HCT116 (cell line): ENCODE measurements at regions not wholly inside any gene's neighbourhood (a gene's known extent, or its start where the extent isn't known, plus 50 kb on each side); places are given as distances from the start of the nearest gene placed in this dataset.

ENCODE experiments used
- ATAC-seq: fragments of 200-7000 bp; cut with Tn5 transposase; 2 replicates; pipeline ENCODE4 v1.9.1; 2020; ENCODE audit warnings: mild to moderate bottlenecking, moderate library complexity
- BruUV-seq: library from RNA; stranded (reverse); fragments of 400-500 nt; replicated peaks from 2 replicates; lab custom pipeline; 2021; lab: Mats Ljungman, UMichigan
- CTCF ChIA-PET: fragments of 300-600 bp; sonication (Branson Sonifier 250); formaldehyde crosslinking; loops from one replicate; lab custom pipeline; 2021; ENCODE audit warnings: antibody characterized with exemption; lab: Charles Lee
- POLR2A ChIA-PET: fragments of 300-600, 350-600 bp; sonication (Branson Sonifier 250); formaldehyde crosslinking; loops from one replicate; lab custom pipeline; 2021; ENCODE audit warnings: antibody characterized with exemption; lab: Charles Lee
- RAD21 ChIA-PET, 2 experiments: fragments of 300-600 bp; sonication (Branson Sonifier 250); formaldehyde crosslinking; loops; one replicate each; lab custom pipeline; 2023; ENCODE audit warnings: low total read pairs in 2 of 2; ENCODE audit not compliant: uncharacterized antibody in 2 of 2, unreplicated experiment in 2 of 2, low non-redundant PET in 1 of 2; lab: Charles Lee
- DNase-seq: peaks from one replicate; pipeline ENCODE4 v3.0.0-alpha.2; 2010; ENCODE audit warnings: low read depth, low spot score
- H2AFZ ChIP-seq: fragments of 200-600 bp; shearing (Covaris generic), sonication (generic); 2 replicates; pipeline ENCODE4 v1.6.1; 2017; ENCODE audit warnings: low read depth, mixed run types, mixed read lengths, antibody characterized with exemption, low read length; ENCODE audit not compliant: poor library complexity, severe bottlenecking
- H3K27ac ChIP-seq: 2 replicates; pipeline ENCODE4 v1.5.1; 2012; ENCODE audit warnings: low read depth, low read length
- H3K27me3 ChIP-seq: fragments of 200-600 bp; sonication (generic); 2 replicates; pipeline ENCODE4 v1.6.1; 2016; ENCODE audit warnings: mixed run types, low read length, mixed read lengths; ENCODE audit not compliant: insufficient read depth
- H3K36me3 ChIP-seq, 2 experiments: fragments of 200-500 bp in 1 of 2; fragments of 200-600 bp in 1 of 2; sonication (Bioruptor generic) in 1 of 2; sonication (generic) in 1 of 2; 2 replicates each; pipeline versions ENCODE4 v1.5.1 to v1.6.1; 2014 to 2016; ENCODE audit warnings: low read length in 2 of 2, inconsistent platforms in 1 of 2, mixed read lengths in 1 of 2, mixed run types in 1 of 2; ENCODE audit not compliant: insufficient read depth in 2 of 2, control insufficient read depth in 1 of 2
- H3K4me1 ChIP-seq, 2 experiments: fragments of 200-600 bp in 1 of 2; sonication (generic) in 1 of 2; 2 replicates each; pipeline versions ENCODE4 v1.5.1 to v1.6.1; 2012 to 2017; ENCODE audit warnings: low read length in 2 of 2, inconsistent platforms in 1 of 2, mild to moderate bottlenecking in 1 of 2, mixed read lengths in 1 of 2, mixed run types in 1 of 2, moderate library complexity in 1 of 2; ENCODE audit not compliant: insufficient read depth in 2 of 2, control insufficient read depth in 1 of 2
- H3K4me2 ChIP-seq: fragments of 200-600 bp; sonication (generic); 2 replicates; pipeline ENCODE4 v1.6.1; 2017; ENCODE audit warnings: mixed run types, low read length, mixed read lengths
- H3K4me3 ChIP-seq, 2 experiments: fragments of 200-600 bp in 1 of 2; sonication (generic) in 1 of 2; replicated peaks in 1 of 2; 2 replicates each; pipeline ENCODE4 v1.5.1; 2011 to 2016; ENCODE audit warnings: low read length in 2 of 2, control low read depth in 1 of 2, low read depth in 1 of 2, mild to moderate bottlenecking in 1 of 2, mixed read lengths in 1 of 2, mixed run types in 1 of 2
- H3K79me2 ChIP-seq: fragments of 200-600 bp; sonication (generic); 2 replicates; pipeline ENCODE4 v1.6.1; 2017; ENCODE audit warnings: mild to moderate bottlenecking, mixed run types, low read length, moderate library complexity, mixed read lengths; ENCODE audit not compliant: insufficient read depth
- H3K9ac ChIP-seq: fragments of 200-600 bp; sonication (generic); 2 replicates; pipeline ENCODE4 v1.6.1; 2016; ENCODE audit warnings: low read length, mixed read lengths
- H3K9me2 ChIP-seq: fragments of 200-600 bp; sonication (generic), shearing (Covaris generic); 2 replicates; pipeline ENCODE4 v1.6.1; 2017; ENCODE audit warnings: mixed run types, mild to moderate bottlenecking, moderate library complexity; ENCODE audit not compliant: insufficient read depth
- H3K9me3 ChIP-seq, 2 experiments: fragments of 200-500 bp in 1 of 2; fragments of 200-600 bp in 1 of 2; sonication (Bioruptor generic) in 1 of 2; sonication (generic) in 1 of 2; 2 replicates each; pipeline ENCODE4 v1.6.1; 2014 to 2017; ENCODE audit warnings: low read length in 2 of 2, mixed read lengths in 2 of 2, inconsistent platforms in 1 of 2, low read depth in 1 of 2, mild to moderate bottlenecking in 1 of 2, mixed run types in 1 of 2, moderate library complexity in 1 of 2; ENCODE audit not compliant: control insufficient read depth in 1 of 2, insufficient read depth in 1 of 2
- H4K20me1 ChIP-seq: fragments of 200-600 bp; sonication (generic), shearing (Covaris generic); 2 replicates; pipeline ENCODE4 v1.6.1; 2017; ENCODE audit warnings: mixed run types, mild to moderate bottlenecking, moderate library complexity; ENCODE audit not compliant: insufficient read depth
- CEBPB ChIP-seq: IDR thresholded peaks from 2 replicates; pipeline ENCODE4 v1.6.1; 2012; ENCODE audit warnings: low read depth
- CTCF ChIP-seq, 3 experiments: fragments of 200-600 bp in 1 of 3; sonication (generic) in 1 of 3; IDR thresholded peaks in 2 of 3; conservative IDR thresholded peaks in 1 of 3; 2 replicates each; pipeline ENCODE4 v1.5.1; 2012 to 2017; ENCODE audit warnings: low read depth in 2 of 3, low read length in 2 of 3, antibody characterized with exemption in 1 of 3, borderline replicate concordance in 1 of 3, control low read depth in 1 of 3, mild to moderate bottlenecking in 1 of 3, mixed read lengths in 1 of 3, mixed run types in 1 of 3, moderate library complexity in 1 of 3; ENCODE audit not compliant: insufficient read depth in 1 of 3
- ELF1 ChIP-seq: IDR thresholded peaks from 2 replicates; pipeline ENCODE4 v1.6.1; 2012; ENCODE audit warnings: low read depth, borderline replicate concordance
- EZH2phosphoT487 ChIP-seq: fragments of 200-600 bp; IDR thresholded peaks from 2 replicates; pipeline ENCODE4 v1.6.1; 2018; ENCODE audit warnings: antibody characterized with exemption, borderline replicate concordance
- POLR2A ChIP-seq: IDR thresholded peaks from 2 replicates; pipeline ENCODE4 v1.7.0; 2011; ENCODE audit warnings: borderline replicate concordance; ENCODE audit not compliant: insufficient read depth, insufficient read length; ENCODE audit errors: extremely low read depth
- POLR2AphosphoS5 ChIP-seq: IDR thresholded peaks from 2 replicates; pipeline ENCODE4 v1.6.1; 2011; ENCODE audit warnings: mild to moderate bottlenecking, low read depth, low read length, moderate library complexity
- SIN3A ChIP-seq: IDR thresholded peaks from 2 replicates; pipeline ENCODE4 v1.6.1; 2012; ENCODE audit warnings: low read depth
- SP1 ChIP-seq: IDR thresholded peaks from 2 replicates; pipeline ENCODE4 v1.6.1; 2012; ENCODE audit warnings: low read depth
- SRF ChIP-seq: IDR thresholded peaks from 2 replicates; pipeline ENCODE4 v1.6.1; 2012; ENCODE audit warnings: low read depth
- TCF7L2 ChIP-seq: IDR thresholded peaks from 2 replicates; pipeline ENCODE4 v1.7.0; 2011; ENCODE audit warnings: borderline replicate concordance, inconsistent platforms; ENCODE audit not compliant: insufficient read depth, insufficient read length; ENCODE audit errors: extremely low read depth
- ZFX ChIP-seq: fragments of 450-650 bp; IDR thresholded peaks from 2 replicates; pipeline ENCODE4 v1.6.1; 2017
- intact Hi-C: fragments of 100-400 bp; cut with micrococcal nuclease; formaldehyde crosslinking; loops from 2 replicates; pipeline ENCODE4 v1.10.0; 2022
- TF ChIP-seq, protein P1 (sequence below): IDR thresholded peaks from 2 replicates; pipeline ENCODE4 v1.6.1; 2012; ENCODE audit warnings: low read depth

- no peaks in the 10 kb centered on the region for H3K4me1 ChIP-seq
- no peaks in the 10 kb centered on the region for H3K79me2 ChIP-seq
- H3K4me2 ChIP-seq: no peak overlapping the region
- intact Hi-C loops: no loop called here
- no peaks in the 10 kb centered on the region for H4K20me1 ChIP-seq
- H2AFZ ChIP-seq: no peak overlapping the region
- RAD21 ChIA-PET: no interaction called here
- DNase-seq (no peak), ATAC-seq (no peak)
- no peak overlapping the region for H3K27ac ChIP-seq
- POLR2A ChIA-PET: no interaction called here
- H3K27me3 ChIP-seq: no peaks in the 10 kb centered on the region
- CTCF ChIA-PET: no interaction called here
- H3K9me2 ChIP-seq: no peaks in the 10 kb centered on the region
- peaks cover 0 to 25% of the 10 kb centered on the region in 2 experiments; a peak in 3 of 4 replicates for H3K9me3 ChIP-seq
- H3K9ac ChIP-seq: no peak overlapping the region
- no peak overlapping the region for H3K4me3 ChIP-seq
- no TSS peak for BruUV-seq
- no peaks in the 10 kb centered on the region for H3K36me3 ChIP-seq
- TF ChIP-seq SP1: no peak
- TF ChIP-seq POLR2AphosphoS5: no peak
- TF ChIP-seq SRF: no peak
- no peak for TF ChIP-seq TCF7L2
- TF ChIP-seq SIN3A: no peak
- TF ChIP-seq CTCF (IDR thresholded peaks at IDR 0.05 in 2 of 3, conservative IDR thresholded peaks at IDR 0.05 in 1 of 3; ENCODE audit: borderline replicate concordance in 1 of 3, insufficient read depth in 1 of 3, low read depth in 2 of 3, low read length in 2 of 3): no peak
- TF ChIP-seq ZFX: no peak
- TF ChIP-seq, all 23 proteins: peak for 0
These were observed 195.0 kb downstream of the BTBD3 start for GRCh38 chr20:12112665-12113064.

- no peak overlapping the region for H3K4me2 ChIP-seq
- no peaks in the 10 kb centered on the region for H3K27me3 ChIP-seq
- ATAC-seq (no peak), DNase-seq (no peak)
- no peaks in the 10 kb centered on the region for H3K9me2 ChIP-seq
- POLR2A ChIA-PET: no interaction called here
- H3K36me3 ChIP-seq: no peaks in the 10 kb centered on the region
- peaks cover 0 to 27% of the 10 kb centered on the region in 2 experiments; a peak in 3 of 4 replicates for H3K9me3 ChIP-seq
- intact Hi-C loops: no loop called here
- no peaks in the 10 kb centered on the region for H3K4me1 ChIP-seq
- BruUV-seq: no TSS peak
- no peak overlapping the region for H3K9ac ChIP-seq
- CTCF ChIA-PET: no interaction called here
- no peaks in the 10 kb centered on the region for H4K20me1 ChIP-seq
- no peak overlapping the region for H3K4me3 ChIP-seq
- RAD21 ChIA-PET: no interaction called here
- H3K79me2 ChIP-seq: no peaks in the 10 kb centered on the region
- H3K27ac ChIP-seq: no peak overlapping the region
- H2AFZ ChIP-seq: no peak overlapping the region
- TF ChIP-seq EZH2phosphoT487 (no peak), TCF7L2 (no peak), ELF1 (no peak), CEBPB (no peak), SRF (no peak), SP1 (no peak), CTCF (IDR thresholded peaks at IDR 0.05 in 2 of 3, conservative IDR thresholded peaks at IDR 0.05 in 1 of 3; ENCODE audit: borderline replicate concordance in 1 of 3, insufficient read depth in 1 of 3, low read depth in 2 of 3, low read length in 2 of 3) (no peak), POLR2AphosphoS5 (no peak), POLR2A (no peak)
- TF ChIP-seq, protein P1, sequence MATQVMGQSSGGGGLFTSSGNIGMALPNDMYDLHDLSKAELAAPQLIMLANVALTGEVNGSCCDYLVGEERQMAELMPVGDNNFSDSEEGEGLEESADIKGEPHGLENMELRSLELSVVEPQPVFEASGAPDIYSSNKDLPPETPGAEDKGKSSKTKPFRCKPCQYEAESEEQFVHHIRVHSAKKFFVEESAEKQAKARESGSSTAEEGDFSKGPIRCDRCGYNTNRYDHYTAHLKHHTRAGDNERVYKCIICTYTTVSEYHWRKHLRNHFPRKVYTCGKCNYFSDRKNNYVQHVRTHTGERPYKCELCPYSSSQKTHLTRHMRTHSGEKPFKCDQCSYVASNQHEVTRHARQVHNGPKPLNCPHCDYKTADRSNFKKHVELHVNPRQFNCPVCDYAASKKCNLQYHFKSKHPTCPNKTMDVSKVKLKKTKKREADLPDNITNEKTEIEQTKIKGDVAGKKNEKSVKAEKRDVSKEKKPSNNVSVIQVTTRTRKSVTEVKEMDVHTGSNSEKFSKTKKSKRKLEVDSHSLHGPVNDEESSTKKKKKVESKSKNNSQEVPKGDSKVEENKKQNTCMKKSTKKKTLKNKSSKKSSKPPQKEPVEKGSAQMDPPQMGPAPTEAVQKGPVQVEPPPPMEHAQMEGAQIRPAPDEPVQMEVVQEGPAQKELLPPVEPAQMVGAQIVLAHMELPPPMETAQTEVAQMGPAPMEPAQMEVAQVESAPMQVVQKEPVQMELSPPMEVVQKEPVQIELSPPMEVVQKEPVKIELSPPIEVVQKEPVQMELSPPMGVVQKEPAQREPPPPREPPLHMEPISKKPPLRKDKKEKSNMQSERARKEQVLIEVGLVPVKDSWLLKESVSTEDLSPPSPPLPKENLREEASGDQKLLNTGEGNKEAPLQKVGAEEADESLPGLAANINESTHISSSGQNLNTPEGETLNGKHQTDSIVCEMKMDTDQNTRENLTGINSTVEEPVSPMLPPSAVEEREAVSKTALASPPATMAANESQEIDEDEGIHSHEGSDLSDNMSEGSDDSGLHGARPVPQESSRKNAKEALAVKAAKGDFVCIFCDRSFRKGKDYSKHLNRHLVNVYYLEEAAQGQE: no peak
These were observed 195.4 kb downstream of the BTBD3 start for GRCh38 chr20:12113075-12113467.
